IPS-20b (cell line): ENCODE measurements at regions not wholly inside any gene's neighbourhood (a gene's known extent, or its start where the extent isn't known, plus 50 kb on each side); places are given as distances from the start of the nearest gene placed in this dataset.

Source experiments
- H3K27ac ChIP-seq: one replicate; pipeline ENCODE4 v1.5.1; 2013; ENCODE audit warnings: low read length
- H3K27me3 ChIP-seq: 2 replicates; pipeline ENCODE4 v1.6.1; 2013; ENCODE audit warnings: mild to moderate bottlenecking, low read length, inconsistent platforms; ENCODE audit not compliant: insufficient read depth
- H3K36me3 ChIP-seq: 2 replicates; pipeline ENCODE4 v1.6.1; 2013; ENCODE audit warnings: low read depth, mild to moderate bottlenecking, inconsistent platforms, low read length, moderate library complexity; ENCODE audit not compliant: insufficient read depth
- H3K4me1 ChIP-seq: 2 replicates; pipeline ENCODE4 v1.6.1; 2013; ENCODE audit warnings: mild to moderate bottlenecking, control low read depth, inconsistent platforms, low read length, moderate library complexity; ENCODE audit not compliant: insufficient read depth
- H3K4me3 ChIP-seq: 2 replicates; pipeline ENCODE4 v1.5.1; 2013; ENCODE audit warnings: mild to moderate bottlenecking, low read length, inconsistent platforms
- H3K9ac ChIP-seq: 2 replicates; pipeline ENCODE4 v1.6.1; 2013; ENCODE audit warnings: low read depth, mild to moderate bottlenecking, inconsistent platforms, low read length, moderate library complexity
- H3K9me3 ChIP-seq: 2 replicates; pipeline ENCODE4 v1.6.1; 2013; ENCODE audit warnings: mild to moderate bottlenecking, low read depth, low read length, inconsistent platforms; ENCODE audit not compliant: insufficient read depth

DNA sequence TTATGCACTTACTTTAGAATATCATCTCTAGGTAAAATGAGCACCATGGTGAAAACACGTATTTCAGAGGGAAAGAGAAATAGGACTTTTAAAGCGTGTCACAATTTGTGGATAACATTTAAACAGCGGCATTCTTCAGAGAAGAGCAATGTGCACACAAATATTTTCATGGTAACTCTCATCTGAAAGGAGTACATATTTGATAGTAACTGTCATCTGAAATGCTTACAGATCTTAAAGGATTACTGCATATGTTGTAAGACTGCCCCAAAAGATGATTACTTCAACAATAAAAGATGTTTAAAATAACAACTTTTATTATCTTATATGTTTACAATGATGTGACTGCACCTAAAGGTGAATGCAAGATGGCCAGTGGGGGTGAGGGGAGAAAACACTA, 408.8 kb downstream of the PLA2G4A start:
- Histone ChIP-seq H3K4me3 (no peak overlapping the region), H3K4me1 (peaks cover 5% of the 10 kb centered on the region; the same call in 1 of the 2 replicates), H3K9ac (no peak overlapping the region), H3K27me3 (no peaks in the 10 kb centered on the region), H3K9me3 (no peaks in the 10 kb centered on the region), H3K27ac (no peak overlapping the region), H3K36me3 (no peaks in the 10 kb centered on the region)

DNA sequence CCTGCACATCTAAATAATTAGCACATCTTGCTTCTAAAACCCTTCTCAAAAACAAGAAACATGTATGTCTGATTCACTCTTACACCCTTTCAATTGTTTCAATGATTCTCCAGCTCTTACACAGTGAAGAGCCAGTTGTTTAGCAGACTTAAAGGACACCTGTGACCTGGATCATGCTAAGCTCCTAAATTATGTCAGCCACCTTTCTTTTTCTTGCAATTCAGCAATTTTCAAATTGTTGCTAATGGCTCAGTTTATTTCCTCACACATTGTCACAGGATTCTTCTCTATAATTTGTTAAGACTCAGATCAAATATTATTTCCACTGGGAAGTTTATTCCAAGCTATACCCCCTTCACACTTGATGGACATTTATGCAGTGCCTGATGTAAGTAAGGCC, 413.2 kb downstream of the PLA2G4A start:
- Histone ChIP-seq H3K4me3 (no peak overlapping the region), H3K27ac (no peak overlapping the region), H3K36me3 (no peaks in the 10 kb centered on the region), H3K27me3 (no peaks in the 10 kb centered on the region), H3K9me3 (no peaks in the 10 kb centered on the region), H3K9ac (no peak overlapping the region), H3K4me1 (peaks cover 7% of the 10 kb centered on the region)

DNA sequence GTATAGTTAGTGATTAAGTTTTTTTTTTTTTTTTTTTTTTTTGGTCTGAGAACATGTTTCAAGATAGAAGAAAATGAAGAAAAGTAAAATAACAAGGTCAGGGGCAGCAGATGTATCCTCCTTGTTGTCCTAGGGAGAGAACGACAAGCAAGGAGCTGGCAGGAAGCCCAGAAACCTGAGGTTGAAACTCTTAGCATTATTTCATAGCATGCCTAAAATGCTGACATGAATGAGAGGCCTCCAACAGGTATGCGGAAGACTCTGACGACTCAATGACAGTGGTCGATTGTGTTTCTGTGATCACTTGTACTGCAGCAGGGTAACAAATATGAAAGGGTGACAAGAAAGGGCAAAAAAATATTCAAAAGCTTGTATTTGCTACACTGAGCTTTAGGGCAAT, 415.9 kb downstream of the PLA2G4A start:
- no peak overlapping the region for H3K9ac ChIP-seq
- H3K27ac ChIP-seq, result no peak overlapping the region

GRCh38 chr1:187245201-187245600, 416.5 kb downstream of the PLA2G4A start:
- Histone ChIP-seq H3K4me1 (peaks cover 7% of the 10 kb centered on the region), H3K27ac (no peak overlapping the region), H3K4me3 (no peak overlapping the region), H3K27me3 (no peaks in the 10 kb centered on the region), H3K36me3 (no peaks in the 10 kb centered on the region), H3K9me3 (peaks cover 4% of the 10 kb centered on the region; the same call in 1 of the 2 replicates), H3K9ac (no peak overlapping the region)

More for the DNA sequence above, 415.9 kb downstream of the PLA2G4A start:
- peaks cover 7% of the 10 kb centered on the region for H3K4me1 ChIP-seq
- H3K36me3 ChIP-seq, result no peaks in the 10 kb centered on the region
- peaks cover 4% of the 10 kb centered on the region; the same call in 1 of the 2 replicates for H3K9me3 ChIP-seq
- no peak overlapping the region for H3K4me3 ChIP-seq
- no peaks in the 10 kb centered on the region for H3K27me3 ChIP-seq

- Histone ChIP-seq H3K36me3 (no peaks in the 10 kb centered on the region), H3K27ac (no peak overlapping the region), H3K9ac (no peak overlapping the region), H3K27me3 (no peaks in the 10 kb centered on the region), H3K4me3 (no peak overlapping the region), H3K4me1 (peaks cover 7% of the 10 kb centered on the region), H3K9me3 (peaks cover 4% of the 10 kb centered on the region; the same call in 1 of the 2 replicates)
These were observed 420.4 kb downstream of the PLA2G4A start for GRCh38 chr1:187249196-187249595.

DNA sequence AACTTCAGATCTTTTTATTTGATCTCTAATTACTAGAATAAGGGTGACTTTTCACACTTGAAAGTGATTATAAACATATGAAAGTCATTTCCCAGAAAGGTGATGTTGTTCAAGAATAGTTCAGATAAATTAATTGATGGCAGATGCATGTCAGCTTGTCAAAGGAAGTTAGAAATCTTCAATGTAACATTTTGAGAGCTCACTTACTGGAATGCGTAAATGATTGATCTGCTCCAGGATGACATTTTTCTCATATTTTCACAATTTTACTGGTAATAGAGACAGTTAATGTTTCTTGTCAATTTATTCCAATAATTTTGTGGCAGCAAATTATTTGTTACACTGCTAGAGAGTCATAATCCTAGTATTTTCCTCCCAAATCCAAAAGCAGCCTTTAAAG, 424.2 kb downstream of the PLA2G4A start:
- H3K36me3 ChIP-seq, result no peaks in the 10 kb centered on the region
- H3K9ac ChIP-seq, result no peak overlapping the region
- H3K9me3 ChIP-seq, result no peaks in the 10 kb centered on the region
- no peak overlapping the region for H3K4me3 ChIP-seq
- H3K27ac ChIP-seq, result no peak overlapping the region
- H3K27me3 ChIP-seq, result no peaks in the 10 kb centered on the region
- no peaks in the 10 kb centered on the region for H3K4me1 ChIP-seq

GRCh38 chr1:187257476-187257875, 428.7 kb downstream of the PLA2G4A start:
- Histone ChIP-seq H3K27ac (no peak overlapping the region), H3K36me3 (no peaks in the 10 kb centered on the region), H3K4me1 (no peaks in the 10 kb centered on the region), H3K9me3 (no peaks in the 10 kb centered on the region), H3K27me3 (no peaks in the 10 kb centered on the region), H3K4me3 (no peak overlapping the region), H3K9ac (no peak overlapping the region)

DNA sequence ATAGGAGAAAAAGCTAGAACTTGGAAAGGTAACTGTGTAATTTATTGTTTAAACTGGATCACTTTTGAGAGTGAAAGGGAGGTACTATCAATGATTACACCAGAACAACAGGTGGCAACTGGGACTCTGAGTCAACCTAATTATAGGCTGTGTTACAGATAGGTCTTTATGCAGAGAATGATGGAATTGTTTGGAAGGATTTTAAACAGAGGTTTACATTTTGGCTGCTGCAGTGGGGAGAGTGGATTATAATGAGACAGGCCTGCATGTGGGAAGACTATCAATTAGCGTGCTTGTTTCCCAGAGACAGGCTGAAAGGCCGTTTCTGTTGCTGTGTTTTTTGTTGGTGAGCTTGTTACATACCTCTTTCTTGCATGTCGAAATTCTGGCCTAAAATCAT, 432.9 kb downstream of the PLA2G4A start:
- Histone ChIP-seq H3K9me3 (no peaks in the 10 kb centered on the region), H3K36me3 (no peaks in the 10 kb centered on the region), H3K4me3 (no peak overlapping the region), H3K9ac (no peak overlapping the region), H3K27ac (no peak overlapping the region), H3K4me1 (no peaks in the 10 kb centered on the region), H3K27me3 (no peaks in the 10 kb centered on the region)

DNA sequence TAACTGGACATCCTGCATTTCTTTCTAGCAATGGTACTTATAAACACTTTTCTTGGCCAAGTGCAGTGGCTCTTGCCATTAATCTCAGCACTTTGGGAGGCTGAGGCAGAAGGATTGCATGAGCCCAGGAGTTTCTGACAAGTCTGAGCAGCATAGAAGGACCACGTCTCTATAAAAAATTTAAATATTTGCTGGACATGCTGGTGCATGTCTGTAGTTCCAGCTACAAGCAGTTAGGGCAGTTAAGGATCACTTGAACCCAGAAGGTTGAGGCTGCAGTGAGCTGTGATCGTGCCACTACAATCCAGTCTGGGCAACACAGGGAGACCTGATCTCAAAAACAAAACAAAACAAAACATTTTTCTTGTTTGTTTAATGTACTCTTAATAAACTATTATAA, 434.0 kb downstream of the PLA2G4A start:
- H3K27ac ChIP-seq, result no peak overlapping the region
- no peak overlapping the region for H3K4me3 ChIP-seq
- H3K9me3 ChIP-seq, result no peaks in the 10 kb centered on the region
- no peaks in the 10 kb centered on the region for H3K36me3 ChIP-seq
- no peak overlapping the region; the same call in 1 of the 2 replicates for H3K9ac ChIP-seq
- no peaks in the 10 kb centered on the region for H3K27me3 ChIP-seq
- no peaks in the 10 kb centered on the region for H3K4me1 ChIP-seq

DNA sequence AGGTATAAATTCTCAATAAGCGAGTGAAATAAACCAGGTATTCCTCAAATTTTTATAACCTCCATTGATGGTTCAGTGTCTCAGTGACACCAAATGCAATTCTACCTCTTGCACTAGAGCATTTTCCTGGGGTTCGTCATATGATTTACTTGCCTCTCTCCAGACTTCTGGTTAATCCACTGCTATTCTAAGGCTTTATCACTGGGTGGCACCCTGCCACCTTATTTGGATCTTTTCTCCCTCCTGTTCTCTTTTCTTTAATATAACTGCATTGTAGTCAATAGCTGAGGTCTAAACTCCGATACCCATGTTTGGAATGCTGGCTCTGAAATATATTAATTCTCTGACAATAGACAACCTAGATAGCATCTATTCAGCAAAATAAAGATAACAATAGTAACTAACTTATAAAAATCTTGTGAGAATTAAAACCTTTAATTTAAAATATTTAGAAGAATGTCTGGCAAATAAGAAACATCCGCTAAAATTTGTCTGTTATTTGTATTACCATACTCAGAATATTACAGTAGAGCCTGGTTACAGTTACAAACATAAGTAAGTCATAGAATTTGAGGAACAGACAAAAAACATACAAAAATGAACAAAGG, 436.4 kb downstream of the PLA2G4A start:
- no peaks in the 10 kb centered on the region for H3K36me3 ChIP-seq
- H3K4me1 ChIP-seq, result no peaks in the 10 kb centered on the region
- no peak overlapping the region for H3K9ac ChIP-seq
- no peak overlapping the region for H3K27ac ChIP-seq
- H3K9me3 ChIP-seq, result no peaks in the 10 kb centered on the region
- no peaks in the 10 kb centered on the region for H3K27me3 ChIP-seq
- no peak overlapping the region for H3K4me3 ChIP-seq

DNA sequence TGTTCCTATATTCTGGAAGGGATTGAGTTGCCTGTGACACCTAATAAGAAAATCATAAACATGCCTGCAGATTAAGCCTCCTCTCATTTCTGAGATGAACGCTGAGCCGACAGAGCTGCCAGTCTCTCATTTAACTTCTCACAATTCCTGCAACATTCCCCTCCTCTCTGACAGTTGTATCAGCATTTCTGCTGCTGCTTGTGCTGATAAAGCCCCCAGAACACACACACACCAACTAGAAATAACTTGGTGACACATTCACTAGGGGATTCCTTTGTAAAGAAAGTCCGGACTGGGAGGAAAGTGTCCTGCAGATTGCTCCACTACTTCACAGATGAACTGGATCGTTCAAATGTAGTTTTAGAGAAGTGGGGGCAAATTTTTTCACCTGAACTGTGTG, 437.3 kb downstream of the PLA2G4A start:
- Histone ChIP-seq H3K9ac (no peak overlapping the region), H3K9me3 (no peaks in the 10 kb centered on the region), H3K27ac (no peak overlapping the region), H3K4me3 (no peak overlapping the region), H3K27me3 (no peaks in the 10 kb centered on the region), H3K4me1 (no peaks in the 10 kb centered on the region), H3K36me3 (no peaks in the 10 kb centered on the region)

DNA sequence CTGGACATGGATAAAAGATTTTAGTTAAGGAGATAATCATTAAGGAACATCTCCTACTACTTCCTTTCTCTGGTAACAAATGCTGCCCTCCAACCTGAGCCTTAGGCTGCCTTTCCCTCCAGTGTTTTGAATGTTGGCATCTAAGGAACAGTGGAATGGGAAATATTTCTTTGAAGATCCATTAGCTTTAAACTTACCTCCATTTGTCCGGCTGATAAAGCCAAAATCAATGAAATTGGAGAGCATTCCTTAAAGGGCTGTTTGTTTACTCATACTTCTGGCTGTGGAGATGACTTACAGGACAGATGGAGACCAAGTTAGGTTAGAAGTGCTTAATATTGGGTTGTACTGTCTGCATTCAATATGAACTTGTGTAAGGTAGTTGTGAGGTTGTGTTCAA, 439.1 kb downstream of the PLA2G4A start:
- Histone ChIP-seq H3K4me1 (no peaks in the 10 kb centered on the region), H3K27me3 (no peaks in the 10 kb centered on the region), H3K36me3 (no peaks in the 10 kb centered on the region), H3K4me3 (no peak overlapping the region), H3K9ac (no peak overlapping the region), H3K9me3 (no peaks in the 10 kb centered on the region), H3K27ac (no peak overlapping the region)
